Erythroblast (primary cell): ENCODE measurements at regions not wholly inside any gene's neighbourhood (a gene's known extent, or its start where the extent isn't known, plus 50 kb on each side); places are given as distances from the start of the nearest gene placed in this dataset.

Experiments used
- GATA1 ChIP-seq: IDR thresholded peaks from 2 replicates; pipeline ENCODE4 v1.6.1; 2011; ENCODE audit warnings: low read depth, mild to moderate bottlenecking, control low read depth, low read length, moderate library complexity
- POLR2A ChIP-seq: IDR thresholded peaks from 2 replicates; pipeline ENCODE4 v1.6.1; 2011; ENCODE audit warnings: mild to moderate bottlenecking, low read length

DNA sequence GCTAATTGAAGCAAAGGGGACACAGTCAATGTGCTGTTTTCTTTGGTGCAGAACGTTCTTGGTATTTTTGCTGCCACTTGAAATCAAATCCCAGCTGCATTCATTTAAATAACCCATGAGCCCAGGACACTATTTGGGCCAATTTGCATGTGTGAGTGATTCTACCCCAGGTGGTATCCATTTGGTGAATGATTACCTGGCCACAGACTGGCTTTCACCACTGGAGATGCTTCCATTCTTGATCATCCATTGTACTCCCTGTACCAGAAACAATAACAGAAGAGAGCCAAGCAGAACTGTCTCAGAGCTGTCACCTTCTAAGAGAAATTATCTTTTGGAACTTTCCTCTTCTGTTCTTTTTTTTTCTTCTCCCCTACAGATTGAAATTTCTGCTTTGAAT is 139.7 kb upstream of the RARB start:
- no peak for TF ChIP-seq POLR2A
- no peak for TF ChIP-seq GATA1
